Caco-2 (cell line): ENCODE measurements at regions not wholly inside any gene's neighbourhood (a gene's known extent, or its start where the extent isn't known, plus 50 kb on each side); places are given as distances from the start of the nearest gene placed in this dataset.
A peak's percentile ranks its signal among the peaks of the same experiment; 100 is the strongest.
"Not testable (repeated sequence)": the region's sequence is repeated elsewhere in the genome, so short reads cannot be mapped to it uniquely, and the experiment has no call there.

Experiments used
- BruUV-seq: library from RNA; stranded (reverse); fragments of 400-500 nt; replicated peaks from 2 replicates; lab custom pipeline; 2021; lab: Mats Ljungman, UMichigan
- CTCF ChIA-PET: fragments of 300-600 bp; sonication (Branson Sonifier 250); formaldehyde crosslinking; loops from one replicate; lab custom pipeline; 2022; ENCODE audit warnings: antibody characterized with exemption; lab: Charles Lee
- POLR2A ChIA-PET: fragments of 300-600 bp; sonication (Branson Sonifier 250); formaldehyde crosslinking; loops from one replicate; lab custom pipeline; 2022; ENCODE audit warnings: antibody characterized with exemption; lab: Charles Lee
- DNase-seq, 2 experiments: peaks; one replicate each; pipeline versions ENCODE4 v3.0.0 to v3.0.0-alpha.2; 2020 to 2022
- H3K27me3 ChIP-seq: replicated peaks from 2 replicates; pipeline ENCODE4 v1.6.0; 2011; ENCODE audit warnings: low read length; ENCODE audit not compliant: control insufficient read depth, insufficient read depth
- H3K36me3 ChIP-seq: 2 replicates; pipeline ENCODE4 v1.5.1; 2011; ENCODE audit warnings: low read length; ENCODE audit not compliant: control insufficient read depth, insufficient read depth
- H3K4me1 ChIP-seq: fragments of 250-450 bp; sonication (Bioruptor Pico); 2 replicates; pipeline ENCODE4 v1.5.1; 2020; ENCODE audit warnings: mild to moderate bottlenecking
- H3K4me3 ChIP-seq: 2 replicates; pipeline ENCODE4 v1.5.1; 2011; ENCODE audit warnings: low read depth, mild to moderate bottlenecking, control low read depth, low read length
- H3K9me3 ChIP-seq: fragments of 250-450 bp; sonication (Bioruptor Pico); 2 replicates; pipeline ENCODE4 v1.5.1; 2020; ENCODE audit warnings: mild to moderate bottlenecking, moderate library complexity
- H3K27ac Mint-ChIP-seq: one replicate; pipeline ENCODE4 v1.8.0; 2022; ENCODE audit warnings: mixed read lengths; ENCODE audit not compliant: unreplicated experiment
- H3K27me3 Mint-ChIP-seq: one replicate; pipeline ENCODE4 v1.8.0; 2022; ENCODE audit warnings: mixed read lengths; ENCODE audit not compliant: insufficient read depth, unreplicated experiment
- H3K36me3 Mint-ChIP-seq: one replicate; pipeline ENCODE4 v1.8.0; 2022; ENCODE audit warnings: mild to moderate bottlenecking, mixed read lengths; ENCODE audit not compliant: insufficient read depth, unreplicated experiment
- H3K4me1 Mint-ChIP-seq: one replicate; pipeline ENCODE4 v1.8.0; 2022; ENCODE audit warnings: low read depth, mixed read lengths; ENCODE audit not compliant: unreplicated experiment
- H3K4me3 Mint-ChIP-seq: one replicate; pipeline ENCODE4 v1.8.0; 2022; ENCODE audit warnings: mild to moderate bottlenecking, moderate library complexity, mixed read lengths; ENCODE audit not compliant: unreplicated experiment
- H3K9me3 Mint-ChIP-seq: one replicate; pipeline ENCODE4 v1.8.0; 2022; ENCODE audit warnings: mixed read lengths; ENCODE audit not compliant: unreplicated experiment
- CTCF ChIP-seq, 2 experiments: fragments of 200-600 bp in 1 of 2; IDR thresholded peaks; 1 replicate in 1 of 2; 2 replicates in 1 of 2; pipeline versions ENCODE4 v1.5.1 to v1.8.0; 2011 to 2022; ENCODE audit warnings: antibody characterized with exemption in 1 of 2, control low read depth in 1 of 2, inconsistent platforms in 1 of 2, low read depth in 1 of 2, low read length in 1 of 2, mild to moderate bottlenecking in 1 of 2, moderate library complexity in 1 of 2; ENCODE audit not compliant: insufficient read depth in 1 of 2, severe bottlenecking in 1 of 2, unreplicated experiment in 1 of 2
- intact Hi-C: fragments of 100-400 bp; cut with micrococcal nuclease; formaldehyde crosslinking; loops from one replicate; pipeline ENCODE4 v1.10.0; 2022; ENCODE audit not compliant: unreplicated experiment

- BruUV-seq, H3K27me3 Mint-ChIP-seq, H3K27ac Mint-ChIP-seq, H3K4me3 Mint-ChIP-seq, H3K4me1 ChIP-seq, H3K4me3 ChIP-seq, POLR2A ChIA-PET, intact Hi-C loops, H3K36me3 ChIP-seq, H3K9me3 ChIP-seq, H3K27me3 ChIP-seq, H3K36me3 Mint-ChIP-seq, H3K9me3 Mint-ChIP-seq, H3K4me1 Mint-ChIP-seq, CTCF ChIA-PET: not testable (repeated sequence)
- peak in 1 of 2 experiments; percentile 12 for TF ChIP-seq CTCF (IDR thresholded peaks at IDR 0.05; ENCODE audit: insufficient read depth in 1 of 2, low read depth in 1 of 2, low read length in 1 of 2, severe bottlenecking in 1 of 2, unreplicated experiment in 1 of 2)
- DNase-seq = peak in 1 of 2 experiments; percentile 2
Measured at GRCh38 chr18:78879072-78879883, 100.3 kb upstream of the SALL3 start.

- no peaks in the 10 kb centered on the region for H3K27me3 Mint-ChIP-seq
- ChIA-PET POLR2A (no interaction called here), CTCF (no interaction called here)
Measured at GRCh38 chr18:78882585-78882984, 97.0 kb upstream of the SALL3 start.

GRCh38 chr18:78883501-78883900 is 96.1 kb upstream of the SALL3 start:
- intact Hi-C loops = no loop called here
- Mint-ChIP-seq H3K4me3 (no peak overlapping the region), H3K36me3 (no peaks in the 10 kb centered on the region), H3K27me3 (no peaks in the 10 kb centered on the region), H3K27ac (no peak overlapping the region), H3K9me3 (peaks cover 12% of the 10 kb centered on the region), H3K4me1 (no peaks in the 10 kb centered on the region)
- H3K27me3 ChIP-seq = no peaks in the 10 kb centered on the region
- POLR2A ChIA-PET = no interaction called here
- H3K9me3 ChIP-seq = no peaks in the 10 kb centered on the region
- H3K4me1 ChIP-seq = no peaks in the 10 kb centered on the region
- no peak for TF ChIP-seq CTCF (IDR thresholded peaks at IDR 0.05; ENCODE audit: insufficient read depth in 1 of 2, low read depth in 1 of 2, low read length in 1 of 2, severe bottlenecking in 1 of 2, unreplicated experiment in 1 of 2)
- BruUV-seq = no TSS peak
- CTCF ChIA-PET = no interaction called here
- no peak overlapping the region for H3K4me3 ChIP-seq
- no peaks in the 10 kb centered on the region for H3K36me3 ChIP-seq
- no peak for DNase-seq

More at GRCh38 chr18:78882585-78882984, 97.0 kb upstream of the SALL3 start:
- BruUV-seq = no TSS peak
- Mint-ChIP-seq H3K4me1 (no peaks in the 10 kb centered on the region), H3K4me3 (no peak overlapping the region), H3K36me3 (no peaks in the 10 kb centered on the region), H3K9me3 (peaks cover 11% of the 10 kb centered on the region), H3K27ac (no peak overlapping the region)
- no peak for TF ChIP-seq CTCF (IDR thresholded peaks at IDR 0.05; ENCODE audit: insufficient read depth in 1 of 2, low read depth in 1 of 2, low read length in 1 of 2, severe bottlenecking in 1 of 2, unreplicated experiment in 1 of 2)
- no peak for DNase-seq
- Histone ChIP-seq H3K4me3 (no peak overlapping the region), H3K9me3 (no peaks in the 10 kb centered on the region), H3K4me1 (no peaks in the 10 kb centered on the region), H3K27me3 (no peaks in the 10 kb centered on the region), H3K36me3 (no peaks in the 10 kb centered on the region)
- intact Hi-C loops = no loop called here
